Fibroblast of peridontal ligament (primary cell): ENCODE measurements at regions not wholly inside any gene's neighbourhood (a gene's known extent, or its start where the extent isn't known, plus 50 kb on each side); places are given as distances from the start of the nearest gene placed in this dataset.
A peak's percentile ranks its signal among the peaks of the same experiment; 100 is the strongest.
"Not testable (repeated sequence)": the region's sequence is repeated elsewhere in the genome, so short reads cannot be mapped to it uniquely, and the experiment has no call there.

ENCODE experiments used
- DNase-seq: peaks from one replicate; pipeline ENCODE4 v3.0.0-alpha.2; 2010; ENCODE audit errors: extremely low read depth

DNA sequence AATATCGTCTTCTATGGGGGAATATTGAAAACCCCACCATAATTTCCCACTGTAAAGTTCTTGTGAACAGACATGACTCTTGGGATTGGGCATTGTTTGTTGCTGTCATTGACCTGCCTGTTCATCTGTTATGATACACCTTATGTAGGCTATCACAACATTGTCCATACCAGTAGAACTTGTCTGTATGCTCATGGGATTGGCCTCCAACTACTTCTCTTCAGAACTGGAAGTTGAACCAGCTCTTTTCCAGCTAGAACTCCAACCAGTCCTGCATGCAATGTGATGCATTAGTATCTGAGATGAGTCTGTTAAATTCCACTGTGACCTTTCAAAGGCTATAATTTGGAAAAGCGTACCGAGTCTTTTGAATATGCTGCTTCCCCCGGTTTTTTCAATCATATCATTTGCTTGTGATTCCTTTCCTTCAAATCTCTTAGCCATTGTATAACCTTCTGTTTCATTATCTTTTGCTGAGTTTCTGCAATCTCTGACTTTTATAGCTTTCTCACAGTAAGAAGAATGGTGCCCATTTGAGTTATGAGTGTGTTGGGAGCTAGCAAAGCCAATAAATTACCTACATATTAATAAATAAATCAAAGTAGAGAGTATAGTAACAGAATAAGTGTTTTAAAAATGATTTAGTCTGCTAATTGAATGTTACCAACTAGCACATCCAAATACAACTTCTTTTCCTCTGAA lies 101.9 kb downstream of the PLK2 start:
- no peak for DNase-seq

DNA sequence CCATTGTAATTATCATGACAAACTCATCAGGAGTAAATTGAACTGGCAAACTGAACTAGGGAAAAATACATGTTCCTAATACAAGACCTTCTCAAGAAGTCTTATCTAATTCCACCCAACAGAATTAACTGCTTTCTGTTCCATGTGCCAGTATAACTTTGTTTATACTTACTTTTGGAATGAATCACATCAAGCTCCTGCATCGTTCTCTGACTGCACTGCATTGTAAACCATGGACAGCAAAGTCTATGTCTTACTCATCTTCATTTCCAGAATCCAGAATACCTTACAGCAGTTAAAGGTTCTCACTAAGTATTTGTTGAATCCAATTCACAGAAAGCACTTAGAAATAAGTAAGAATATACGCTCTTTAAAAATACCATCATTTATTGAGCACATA lies 102.8 kb downstream of the PLK2 start:
- peak; percentile 32 for DNase-seq

DNA sequence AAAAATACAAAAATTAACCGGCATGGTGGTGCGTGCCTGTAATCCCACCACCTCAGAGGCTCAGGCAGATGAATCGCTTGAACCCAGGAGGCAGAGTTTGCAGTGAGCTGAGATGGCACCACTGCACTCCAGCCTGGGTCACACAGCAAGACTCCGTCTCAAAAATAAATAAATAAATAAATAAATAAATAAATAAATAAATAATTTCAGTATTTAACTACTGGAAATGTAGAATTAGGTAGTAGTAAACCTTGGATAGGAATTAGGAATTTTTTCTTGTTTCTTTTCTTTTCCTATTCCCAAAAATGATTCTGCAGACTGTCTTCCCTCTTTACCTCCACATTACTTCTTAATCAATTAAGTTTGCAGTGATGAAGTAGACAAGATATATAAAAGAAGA lies 103.2 kb downstream of the PLK2 start:
- no peak for DNase-seq

DNA sequence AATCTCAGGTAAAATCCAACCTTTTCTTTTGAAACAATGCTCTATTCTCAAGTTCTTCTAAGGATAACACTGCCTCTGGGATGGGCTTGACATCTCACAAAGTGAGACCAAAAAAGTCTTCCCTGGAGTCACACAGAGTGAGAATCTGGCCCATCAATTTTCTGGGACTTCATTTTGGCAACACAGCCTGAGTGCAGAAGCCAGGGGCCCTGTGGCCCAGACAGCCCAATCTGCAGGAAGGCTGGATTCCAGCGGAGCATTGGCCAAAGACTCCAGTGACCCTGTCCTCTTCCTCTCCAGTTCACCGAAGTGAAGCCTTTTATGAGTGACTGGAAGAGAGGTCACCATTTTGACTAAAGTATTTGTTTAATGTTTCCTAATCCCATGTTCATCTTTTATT lies 105.1 kb downstream of the PLK2 start:
- no peak for DNase-seq

DNA sequence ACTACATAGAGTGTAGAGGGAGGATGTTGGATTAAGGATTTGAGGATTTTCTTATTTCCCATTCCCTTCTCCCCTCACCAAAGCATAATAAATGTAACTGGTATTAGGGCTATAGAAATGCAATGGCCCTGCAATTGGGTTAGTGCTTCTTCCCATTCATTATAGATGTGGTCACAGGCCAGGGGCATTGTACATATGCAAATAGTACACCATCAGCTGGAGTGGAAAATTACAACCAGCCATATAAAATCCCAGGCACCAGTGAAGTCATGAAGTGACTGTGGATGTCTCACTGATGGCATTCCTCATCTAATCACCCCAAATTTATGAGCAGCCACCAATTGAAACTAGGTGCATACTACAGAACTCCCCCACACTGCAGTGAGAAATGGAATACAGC lies 105.9 kb downstream of the PLK2 start:
- no peak for DNase-seq

DNA sequence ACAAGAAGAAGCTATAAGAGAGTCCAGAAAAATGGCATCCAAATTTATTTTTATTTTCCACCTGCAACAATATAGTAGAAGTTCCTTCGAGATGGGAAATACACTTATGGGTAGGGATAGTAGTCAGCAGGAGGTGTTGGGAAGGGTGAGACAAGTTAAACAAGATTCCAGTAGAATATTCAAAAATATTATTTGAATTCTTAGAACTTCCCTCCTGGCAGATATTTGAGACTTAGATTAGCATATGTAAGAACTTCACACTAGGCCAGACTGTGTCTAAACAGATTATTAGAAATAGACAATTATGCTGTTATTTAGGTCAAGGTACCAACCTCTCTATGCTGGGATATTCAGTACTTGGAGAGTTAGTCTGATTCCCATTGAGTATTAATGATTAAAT lies 108.7 kb downstream of the PLK2 start:
- DNase-seq: no peak

DNA sequence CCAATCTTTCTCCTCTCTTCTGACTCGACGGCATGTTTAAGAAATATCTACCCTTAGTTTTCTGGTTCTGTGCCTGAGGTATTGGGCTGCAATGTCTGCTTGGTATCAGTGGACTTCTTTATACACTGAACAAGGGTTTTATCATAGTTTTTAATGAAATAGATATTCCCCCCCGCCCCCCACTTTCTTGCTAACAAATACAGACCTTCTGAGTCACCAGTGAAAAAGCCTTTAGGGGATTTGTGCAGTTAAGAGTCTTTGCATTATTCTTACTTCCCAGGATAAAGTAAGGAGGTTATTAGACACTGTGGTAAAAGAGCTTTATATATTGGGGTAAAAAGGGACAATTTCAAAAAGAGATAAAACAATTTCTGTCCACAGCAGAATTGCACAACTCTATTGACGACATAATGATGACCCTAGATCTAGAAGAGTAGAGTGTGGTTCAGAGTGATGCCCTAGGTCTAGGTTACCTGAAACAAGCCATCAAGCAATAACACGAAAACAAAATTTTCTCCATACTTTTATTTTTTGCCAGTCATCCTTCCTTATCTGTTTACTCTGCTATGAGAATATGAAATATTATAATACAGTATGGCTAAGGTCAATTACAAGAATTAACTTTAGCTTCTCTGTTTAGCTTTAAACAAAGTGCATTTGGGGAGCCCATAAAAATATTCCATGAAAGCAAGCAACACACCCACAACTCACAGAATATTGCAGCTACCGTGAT lies 110.7 kb downstream of the PLK2 start:
- DNase-seq: peak; percentile 19

DNA sequence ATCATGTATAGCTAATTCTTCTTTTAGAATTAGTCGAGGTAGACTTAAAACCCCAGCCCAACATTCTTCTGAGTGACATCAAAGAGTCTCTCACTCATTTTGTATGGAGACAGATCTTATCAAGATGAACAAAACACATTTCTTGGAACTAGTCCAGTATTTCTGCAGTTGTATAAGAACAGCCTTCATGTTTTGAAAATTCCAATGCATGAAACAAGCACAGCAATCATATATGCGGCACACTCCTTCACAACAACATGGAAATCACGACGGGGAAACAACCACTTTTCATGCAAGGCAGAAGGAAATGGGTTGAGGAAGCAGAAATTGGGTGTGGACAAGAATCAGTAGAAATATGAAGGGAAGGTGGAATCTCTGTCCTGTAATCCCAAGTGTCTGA lies 113.8 kb downstream of the PLK2 start:
- DNase-seq: no peak

DNA sequence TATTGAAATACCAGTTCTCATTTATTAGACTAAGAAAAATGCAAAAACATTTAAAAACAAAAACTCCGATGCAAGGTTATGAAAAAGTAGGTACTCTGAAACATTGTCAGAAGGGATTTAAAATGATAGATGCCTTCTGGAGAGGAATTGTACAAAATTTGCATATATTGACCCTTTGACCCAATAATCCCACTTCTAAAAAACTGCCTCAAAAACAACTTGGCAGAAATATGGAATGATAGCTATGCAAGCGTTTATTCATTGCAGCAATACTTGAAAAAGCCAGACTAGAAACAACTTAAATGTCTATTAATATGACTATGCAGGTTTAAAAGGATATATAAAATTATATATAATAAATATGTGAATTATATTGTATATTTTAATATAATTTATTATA lies 118.4 kb downstream of the PLK2 start:
- no peak for DNase-seq

DNA sequence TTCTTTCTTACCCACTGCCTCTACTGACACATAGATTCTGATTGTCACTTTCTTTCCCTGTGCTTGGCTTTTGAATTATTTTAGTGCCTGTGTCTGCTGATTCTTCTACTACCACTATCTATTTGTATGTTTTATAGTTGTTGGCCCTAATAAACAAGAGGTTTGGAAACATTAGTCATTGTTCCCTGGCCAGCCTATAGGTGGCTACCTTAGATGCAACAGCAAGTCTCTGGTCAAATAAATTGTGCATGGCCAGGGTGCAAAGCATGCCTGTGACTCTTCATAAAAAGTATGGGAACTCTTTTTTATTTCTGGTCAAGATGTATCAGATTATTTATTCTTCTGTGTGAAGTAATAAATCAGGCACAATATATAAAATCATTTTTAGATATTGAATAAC lies 124.4 kb downstream of the PLK2 start:
- DNase-seq: no peak

DNA sequence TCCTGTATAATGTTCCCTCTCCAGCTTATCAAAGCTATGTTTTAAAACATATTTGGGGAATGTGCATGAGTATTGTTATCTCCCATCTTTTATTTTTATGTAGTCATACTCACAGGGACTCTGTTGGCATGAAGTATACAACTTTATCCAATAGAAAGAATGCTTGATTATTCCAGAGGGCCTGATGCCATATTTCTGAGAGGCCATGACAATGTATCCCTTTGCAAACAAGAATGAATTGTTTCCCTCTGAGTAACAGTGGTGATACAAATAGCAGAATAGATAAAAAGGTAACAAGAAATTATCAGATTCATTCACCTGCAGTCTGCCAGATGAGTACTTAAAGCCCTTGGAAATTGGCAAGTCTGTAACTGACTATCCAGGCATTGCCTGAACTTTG lies 125.9 kb downstream of the PLK2 start:
- no peak for DNase-seq

DNA sequence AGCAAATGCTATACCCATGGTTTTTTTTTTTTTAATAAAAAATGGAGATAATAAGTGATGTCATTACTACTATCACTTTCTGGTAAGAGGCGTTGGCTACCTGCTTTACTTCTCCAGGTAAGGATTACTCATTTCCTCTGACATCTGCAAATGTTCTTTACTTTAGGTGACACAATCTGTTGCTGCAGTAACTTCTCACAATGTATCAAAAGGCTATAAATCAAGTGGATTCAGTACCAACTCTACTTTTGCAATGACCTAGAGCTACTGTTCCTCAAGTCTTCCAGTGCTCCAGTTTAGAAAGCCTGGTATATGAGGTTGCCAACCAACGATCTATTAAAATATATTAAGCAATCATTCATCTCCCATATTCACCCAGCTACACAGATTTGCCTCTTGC lies 129.1 kb downstream of the PLK2 start:
- no peak for DNase-seq

DNA sequence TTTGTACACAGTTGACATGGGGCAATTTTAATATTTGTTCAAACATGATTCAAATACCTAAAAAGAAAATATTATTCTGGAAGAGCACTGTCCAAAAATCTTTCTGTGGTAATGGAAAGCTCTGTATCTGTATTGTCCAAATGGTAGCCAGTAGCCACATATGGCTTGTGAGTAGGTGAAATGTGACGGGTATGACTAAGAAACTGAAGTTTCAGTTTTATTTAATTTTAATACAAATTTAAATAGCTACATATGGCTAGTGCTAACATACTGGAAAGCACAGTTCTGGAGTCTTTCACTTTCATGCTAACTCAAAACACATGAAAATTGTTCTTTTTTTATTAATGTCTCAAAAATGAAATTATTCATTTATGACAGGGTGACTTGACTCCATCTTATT lies 132.6 kb downstream of the PLK2 start:
- peak; percentile 27 for DNase-seq

DNA sequence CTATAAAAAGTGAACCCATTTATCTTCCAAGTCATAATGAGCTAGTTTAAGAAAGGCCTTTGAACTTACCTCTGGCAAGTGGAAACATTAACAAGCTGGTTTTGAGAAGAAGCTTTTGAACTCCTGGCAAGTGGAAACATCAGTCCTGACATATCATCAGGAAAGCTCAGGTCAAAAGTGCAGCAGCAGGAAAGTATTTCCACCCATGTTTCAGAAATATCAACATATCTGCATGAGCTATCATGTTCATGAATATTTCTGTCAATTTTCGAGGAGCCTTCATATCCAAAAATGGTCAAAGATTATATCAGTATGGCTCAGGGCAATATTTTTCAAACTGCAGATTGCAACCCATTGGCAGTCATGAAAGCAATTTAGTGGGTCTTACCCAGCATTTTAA lies 133.9 kb downstream of the PLK2 start:
- no peak for DNase-seq

DNA sequence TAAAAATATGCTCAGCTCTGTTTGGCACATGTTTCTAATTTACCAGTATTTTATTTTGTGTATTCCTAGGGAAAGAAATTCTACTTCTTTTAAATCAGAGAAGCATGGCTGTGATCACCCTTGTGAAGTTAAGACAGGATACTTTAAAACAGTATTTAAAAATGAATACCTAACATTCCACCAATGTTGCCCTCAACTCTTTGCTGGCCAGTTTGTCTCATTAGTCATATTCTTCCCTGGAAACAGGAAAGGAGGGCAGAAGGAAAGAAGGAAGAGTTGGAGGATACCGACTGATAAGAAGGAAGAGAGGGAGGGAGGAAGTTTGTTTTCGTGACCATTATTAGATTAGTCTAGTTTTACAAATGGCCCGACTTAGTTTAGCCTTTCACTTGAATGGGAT lies 137.4 kb downstream of the PLK2 start:
- DNase-seq: peak; percentile 57

DNA sequence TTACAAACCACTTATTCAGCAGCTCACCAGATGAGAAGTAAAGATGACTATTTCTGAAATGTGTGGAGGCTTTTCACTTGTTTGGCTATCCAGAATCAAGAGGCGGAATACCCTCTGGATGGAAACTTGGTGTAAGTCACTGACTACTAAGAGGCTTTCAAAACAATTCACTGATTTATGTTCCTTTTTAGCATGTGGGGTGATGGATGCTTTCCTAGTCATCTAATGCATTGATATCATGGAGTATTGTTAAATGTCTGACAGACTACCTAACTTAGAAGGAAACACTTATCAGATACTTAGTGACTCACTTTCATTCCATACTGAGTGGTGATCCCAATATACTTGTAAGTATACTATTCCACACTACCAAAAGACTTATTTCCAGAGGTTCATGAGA lies 141.4 kb downstream of the PLK2 start:
- peak; percentile 40 for DNase-seq

DNA sequence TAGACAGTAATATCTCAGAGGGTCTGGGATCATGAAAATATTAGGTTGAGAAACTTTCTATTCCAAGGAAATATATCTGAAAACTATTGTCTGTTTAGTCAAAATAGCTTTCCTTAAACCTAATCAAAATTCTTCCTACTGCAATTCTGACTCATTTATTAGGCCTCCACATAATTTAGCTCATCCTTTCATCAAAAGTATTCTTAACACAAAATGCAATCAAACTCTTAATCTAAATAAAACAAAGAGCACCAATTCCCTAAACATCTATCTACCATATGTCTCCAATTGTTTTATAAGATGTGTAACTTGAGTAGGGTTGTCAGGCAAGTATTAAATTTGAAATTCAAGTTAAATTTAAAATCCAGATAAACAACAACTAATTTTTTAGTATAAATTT lies 142.1 kb downstream of the PLK2 start:
- peak; percentile 19 for DNase-seq

DNA sequence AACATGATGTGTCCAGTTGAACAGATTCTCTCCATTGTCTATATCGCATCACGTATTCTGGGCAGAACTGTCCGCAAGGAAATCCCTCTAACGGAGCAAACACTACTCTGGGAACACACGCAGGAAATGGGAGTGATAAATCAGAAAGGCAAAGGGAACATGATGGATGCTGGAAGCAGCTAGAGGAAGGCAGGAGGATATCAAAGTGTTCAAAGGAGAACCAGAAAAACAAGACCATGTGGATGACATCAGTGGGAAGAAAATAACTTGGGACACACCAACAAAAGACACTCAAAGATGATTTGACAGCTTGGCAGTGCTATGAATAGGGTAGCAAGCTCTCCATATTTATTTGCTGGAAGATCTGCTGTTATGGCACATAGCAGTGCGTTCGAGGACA lies 142.9 kb downstream of the PLK2 start:
- DNase-seq: no peak

DNA sequence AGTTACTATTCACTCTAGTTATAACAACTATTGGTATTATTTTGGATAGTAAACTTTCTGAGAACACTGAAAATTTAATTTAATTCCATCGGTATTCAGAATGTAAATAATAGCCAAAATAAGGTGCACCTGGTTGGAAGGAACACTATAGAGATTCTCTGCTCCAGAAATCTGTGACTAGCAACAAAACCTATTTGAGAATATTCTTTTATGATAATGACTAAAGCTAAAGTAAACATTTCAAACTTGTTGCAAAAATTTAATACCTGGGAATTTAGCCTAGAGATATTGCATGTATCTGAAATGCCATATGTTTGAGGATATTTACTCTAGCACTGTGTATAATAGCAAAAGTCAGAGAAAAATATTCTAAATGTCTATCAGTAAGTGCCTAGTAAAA lies 144.1 kb downstream of the PLK2 start:
- no peak for DNase-seq

DNA sequence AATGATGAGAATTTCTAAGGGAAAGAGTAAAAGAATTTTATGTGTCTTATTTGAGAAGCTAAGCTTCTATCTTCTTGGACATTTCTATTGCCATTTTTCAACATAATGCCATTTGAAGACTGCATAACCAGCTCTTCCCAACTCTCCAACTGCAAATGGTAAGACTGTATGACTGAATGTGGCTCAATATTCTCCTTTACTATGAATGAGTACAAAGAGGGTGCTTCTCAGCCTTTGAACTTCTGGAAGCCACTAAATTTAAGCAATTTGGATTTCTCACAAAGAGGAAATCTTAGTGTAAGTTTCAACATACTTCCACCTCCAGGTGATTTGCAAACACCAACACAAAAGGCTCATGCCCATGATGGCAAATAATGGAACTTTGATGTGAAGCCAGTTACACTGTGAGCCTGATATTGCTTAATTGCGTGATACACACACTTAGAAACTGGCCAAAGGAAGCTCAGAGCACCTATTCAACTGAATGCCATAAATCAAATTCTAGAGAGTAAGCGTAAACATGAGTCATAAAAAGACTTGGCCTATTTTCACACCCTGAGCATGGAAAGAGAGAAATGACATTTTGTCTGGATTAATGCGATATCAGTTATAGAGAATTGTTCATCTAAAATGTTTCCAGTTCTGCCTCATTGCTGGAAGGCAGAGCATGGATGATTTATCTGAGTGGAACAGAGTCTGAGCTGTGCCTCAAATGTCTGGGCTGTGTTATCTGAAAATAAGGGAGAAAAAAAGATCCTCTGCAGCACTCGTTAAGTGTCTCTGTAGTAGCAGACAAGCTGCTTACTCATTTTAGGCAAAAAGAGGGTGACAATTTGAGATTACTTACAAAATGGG lies 145.3 kb downstream of the PLK2 start:
- DNase-seq: no peak

DNA sequence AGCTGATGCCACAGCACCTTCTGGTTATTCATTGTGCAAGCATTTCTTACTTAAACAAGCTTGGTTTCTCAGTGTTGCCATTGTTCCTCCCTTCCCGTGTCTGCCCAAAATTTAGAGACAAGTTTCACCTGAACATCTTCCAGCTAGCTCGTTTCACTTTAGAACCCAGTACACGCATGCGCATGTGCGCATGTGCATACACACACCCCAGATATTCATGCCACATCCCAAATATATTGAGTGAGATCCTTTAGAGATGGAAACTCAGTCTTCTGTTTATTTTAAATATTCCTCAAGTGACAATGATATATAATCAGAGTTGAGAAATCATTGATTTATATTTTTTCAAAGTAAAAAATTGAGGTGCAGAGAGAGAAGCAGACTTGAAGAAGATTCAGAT lies 147.6 kb downstream of the PLK2 start:
- DNase-seq: no peak

DNA sequence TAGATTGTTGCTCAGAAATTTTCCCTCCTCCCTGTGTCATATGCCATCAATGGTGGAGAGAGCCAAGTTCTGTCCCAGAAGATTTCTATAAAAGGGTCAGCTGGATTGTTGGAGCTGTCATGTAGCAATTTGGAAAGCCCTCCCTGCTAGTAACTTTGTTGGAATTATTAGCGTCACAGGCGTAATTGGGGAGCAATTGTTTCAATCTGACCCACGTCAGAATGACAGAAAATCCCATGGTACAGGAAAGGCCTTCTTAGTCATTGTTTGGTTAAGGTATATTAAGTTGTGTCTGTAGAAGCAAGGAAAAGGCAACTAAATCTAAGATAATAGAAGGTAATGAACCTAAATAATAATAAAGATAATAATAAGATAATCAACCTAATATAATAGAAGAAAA lies 148.4 kb downstream of the PLK2 start:
- no peak for DNase-seq

DNA sequence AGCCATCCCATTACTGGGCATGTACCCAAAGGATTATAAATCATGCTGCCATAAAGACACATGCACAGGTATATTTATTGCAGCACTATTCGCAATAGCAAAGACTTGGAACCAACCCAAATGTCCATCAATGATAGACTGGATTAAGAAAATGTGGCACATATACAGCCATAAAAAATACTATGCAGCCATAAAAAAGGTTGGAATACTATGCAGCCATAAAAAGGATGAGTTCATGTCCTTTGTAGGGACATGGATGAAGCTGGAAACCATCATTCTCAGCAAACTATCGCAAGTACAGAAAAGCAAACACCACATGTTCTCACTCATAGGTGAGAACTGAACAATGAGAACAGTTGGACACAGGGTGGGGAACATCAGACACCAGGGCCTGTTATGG lies 151.5 kb downstream of the PLK2 start:
- not testable (repeated sequence) for DNase-seq
